ENCODE measurements at regions not wholly inside any gene's neighbourhood (a gene's known extent, or its start where the extent isn't known, plus 50 kb on each side); places are given as distances from the start of the nearest gene placed in this dataset.
"Not testable (repeated sequence)": the region's sequence is repeated elsewhere in the genome, so short reads cannot be mapped to it uniquely, and the experiment has no call there.

- POLR2A ChIA-PET (ENCODE audit: low non-redundant PET), result no interaction called here
- H3K9me3 ChIP-seq (ENCODE audit: low read depth, low read length, poor library complexity, severe bottlenecking), result no peaks in the 10 kb centered on the region
- no peak overlapping the region for H3K27ac ChIP-seq (ENCODE audit: low read depth, low read length, poor library complexity, severe bottlenecking)
- no peak for DNase-seq (ENCODE audit: low spot score)
- no peaks in the 10 kb centered on the region for H3K36me3 ChIP-seq (ENCODE audit: insufficient read depth, low read length, poor library complexity, severe bottlenecking)
- no TSS peak for BruUV-seq (replicated peaks)
- CTCF ChIA-PET, result no interaction called here
- TF ChIP-seq, protein P1, sequence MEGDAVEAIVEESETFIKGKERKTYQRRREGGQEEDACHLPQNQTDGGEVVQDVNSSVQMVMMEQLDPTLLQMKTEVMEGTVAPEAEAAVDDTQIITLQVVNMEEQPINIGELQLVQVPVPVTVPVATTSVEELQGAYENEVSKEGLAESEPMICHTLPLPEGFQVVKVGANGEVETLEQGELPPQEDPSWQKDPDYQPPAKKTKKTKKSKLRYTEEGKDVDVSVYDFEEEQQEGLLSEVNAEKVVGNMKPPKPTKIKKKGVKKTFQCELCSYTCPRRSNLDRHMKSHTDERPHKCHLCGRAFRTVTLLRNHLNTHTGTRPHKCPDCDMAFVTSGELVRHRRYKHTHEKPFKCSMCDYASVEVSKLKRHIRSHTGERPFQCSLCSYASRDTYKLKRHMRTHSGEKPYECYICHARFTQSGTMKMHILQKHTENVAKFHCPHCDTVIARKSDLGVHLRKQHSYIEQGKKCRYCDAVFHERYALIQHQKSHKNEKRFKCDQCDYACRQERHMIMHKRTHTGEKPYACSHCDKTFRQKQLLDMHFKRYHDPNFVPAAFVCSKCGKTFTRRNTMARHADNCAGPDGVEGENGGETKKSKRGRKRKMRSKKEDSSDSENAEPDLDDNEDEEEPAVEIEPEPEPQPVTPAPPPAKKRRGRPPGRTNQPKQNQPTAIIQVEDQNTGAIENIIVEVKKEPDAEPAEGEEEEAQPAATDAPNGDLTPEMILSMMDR (conservative IDR thresholded peaks at IDR 0.05; ENCODE audit: low read depth, low read length), result no peak
- no peak for TF ChIP-seq EZH2 (IDR thresholded peaks at IDR 0.05; ENCODE audit: borderline replicate concordance, low read depth, low read length, poor library complexity, severe bottlenecking)
- no peaks in the 10 kb centered on the region for H3K27me3 ChIP-seq (replicated peaks; ENCODE audit: insufficient read depth, low read depth, low read length, poor library complexity)
- H3K4me3 ChIP-seq (ENCODE audit: low read depth, low read length, poor library complexity, severe bottlenecking), result no peak overlapping the region
- H3K4me1 ChIP-seq (ENCODE audit: insufficient read depth, low read length, poor library complexity, severe bottlenecking), result no peaks in the 10 kb centered on the region
- intact Hi-C loops (cut with micrococcal nuclease; ENCODE audit: unreplicated experiment), result no loop called here
These were observed 239.1 kb upstream of the IRF2BP2 start for GRCh38 chr1:234848972-234849649.

DNA sequence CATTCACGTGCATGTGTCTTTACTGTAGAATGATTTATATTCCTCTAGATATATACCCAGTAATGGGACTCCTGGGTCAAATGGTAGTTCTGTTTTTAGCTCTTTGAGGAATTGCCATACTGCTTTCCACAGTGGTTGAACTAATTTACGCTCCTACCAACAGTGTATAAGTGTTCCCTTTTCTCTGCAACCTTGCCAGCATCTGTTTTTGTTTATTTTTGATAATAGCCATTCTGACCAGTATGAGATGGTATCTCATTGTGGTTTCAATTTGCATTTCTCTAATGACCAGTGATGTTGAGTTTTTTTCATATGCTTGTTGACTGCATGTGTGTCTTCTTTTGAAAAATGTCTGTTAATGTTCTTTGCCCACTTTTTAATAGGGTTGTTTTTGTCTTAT, 236.8 kb upstream of the IRF2BP2 start:
- CTCF ChIA-PET; BruUV-seq (replicated peaks); H3K36me3 ChIP-seq (ENCODE audit: insufficient read depth, low read length, poor library complexity, severe bottlenecking); DNase-seq (ENCODE audit: low spot score); H3K27me3 ChIP-seq (replicated peaks; ENCODE audit: insufficient read depth, low read depth, low read length, poor library complexity); POLR2A ChIA-PET (ENCODE audit: low non-redundant PET); H3K27ac ChIP-seq (ENCODE audit: low read depth, low read length, poor library complexity, severe bottlenecking); intact Hi-C loops (cut with micrococcal nuclease; ENCODE audit: unreplicated experiment); H3K9me3 ChIP-seq (ENCODE audit: low read depth, low read length, poor library complexity, severe bottlenecking); H3K4me3 ChIP-seq (ENCODE audit: low read depth, low read length, poor library complexity, severe bottlenecking); H3K4me1 ChIP-seq (ENCODE audit: insufficient read depth, low read length, poor library complexity, severe bottlenecking): not testable (repeated sequence)

GRCh38 chr1:234845836-234846235, 235.9 kb upstream of the IRF2BP2 start:
- CTCF ChIA-PET, result no interaction called here
- Histone ChIP-seq H3K4me1 (ENCODE audit: insufficient read depth, low read length, poor library complexity, severe bottlenecking) (no peaks in the 10 kb centered on the region), H3K4me3 (ENCODE audit: low read depth, low read length, poor library complexity, severe bottlenecking) (no peak overlapping the region), H3K9me3 (ENCODE audit: low read depth, low read length, poor library complexity, severe bottlenecking) (no peaks in the 10 kb centered on the region), H3K36me3 (ENCODE audit: insufficient read depth, low read length, poor library complexity, severe bottlenecking) (no peaks in the 10 kb centered on the region), H3K27ac (ENCODE audit: low read depth, low read length, poor library complexity, severe bottlenecking) (no peak overlapping the region), H3K27me3 (replicated peaks; ENCODE audit: insufficient read depth, low read depth, low read length, poor library complexity) (no peaks in the 10 kb centered on the region)
- POLR2A ChIA-PET (ENCODE audit: low non-redundant PET), result no interaction called here
- TF ChIP-seq, protein P1 (conservative IDR thresholded peaks at IDR 0.05; ENCODE audit: low read depth, low read length), result no peak
- TF ChIP-seq EZH2 (IDR thresholded peaks at IDR 0.05; ENCODE audit: borderline replicate concordance, low read depth, low read length, poor library complexity, severe bottlenecking), result no peak
- DNase-seq (ENCODE audit: low spot score), result no peak
- BruUV-seq (replicated peaks), result no TSS peak
- intact Hi-C loops (cut with micrococcal nuclease; ENCODE audit: unreplicated experiment), result no loop called here

DNA sequence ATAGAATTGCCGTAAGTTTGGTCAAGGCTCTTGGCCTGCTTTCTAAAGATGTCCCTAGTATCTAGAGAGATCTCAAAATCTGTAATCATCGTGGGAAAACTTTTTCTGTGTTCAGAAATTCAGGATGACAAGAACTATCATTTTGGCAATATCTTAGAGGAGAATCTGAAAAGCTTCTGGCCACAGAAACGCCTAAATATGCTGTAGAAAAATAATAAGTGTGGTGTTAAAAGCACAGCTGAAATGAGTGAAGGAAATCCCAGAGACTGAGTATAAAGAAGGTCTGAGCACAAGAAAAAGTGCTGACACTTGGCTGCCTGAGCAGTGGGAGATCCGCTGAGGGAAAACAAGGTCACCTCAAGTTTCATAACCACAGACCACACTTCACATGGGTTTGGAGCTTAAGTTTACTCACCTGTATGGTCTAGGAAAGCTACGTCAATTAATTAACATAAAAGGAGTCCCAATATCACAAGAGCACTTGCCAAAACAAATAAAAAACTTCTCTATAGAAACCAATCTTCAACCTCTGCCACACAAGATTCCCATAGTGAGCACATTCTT, 235.2 kb upstream of the IRF2BP2 start:
- BruUV-seq (replicated peaks), result no TSS peak
- no peak for DNase-seq (ENCODE audit: low spot score)
- Histone ChIP-seq H3K4me3 (ENCODE audit: low read depth, low read length, poor library complexity, severe bottlenecking) (no peak overlapping the region), H3K27ac (ENCODE audit: low read depth, low read length, poor library complexity, severe bottlenecking) (no peak overlapping the region), H3K4me1 (ENCODE audit: insufficient read depth, low read length, poor library complexity, severe bottlenecking) (no peaks in the 10 kb centered on the region), H3K27me3 (replicated peaks; ENCODE audit: insufficient read depth, low read depth, low read length, poor library complexity) (no peaks in the 10 kb centered on the region), H3K36me3 (ENCODE audit: insufficient read depth, low read length, poor library complexity, severe bottlenecking) (no peaks in the 10 kb centered on the region), H3K9me3 (ENCODE audit: low read depth, low read length, poor library complexity, severe bottlenecking) (no peaks in the 10 kb centered on the region)
- TF ChIP-seq, protein P1 (conservative IDR thresholded peaks at IDR 0.05; ENCODE audit: low read depth, low read length), result no peak
- no peak for TF ChIP-seq EZH2 (IDR thresholded peaks at IDR 0.05; ENCODE audit: borderline replicate concordance, low read depth, low read length, poor library complexity, severe bottlenecking)
- POLR2A ChIA-PET (ENCODE audit: low non-redundant PET), result no interaction called here
- intact Hi-C loops (cut with micrococcal nuclease; ENCODE audit: unreplicated experiment), result no loop called here
- CTCF ChIA-PET, result no interaction called here
